HL-60 (cell line): ENCODE measurements at regions not wholly inside any gene's neighbourhood (a gene's known extent, or its start where the extent isn't known, plus 50 kb on each side); places are given as distances from the start of the nearest gene placed in this dataset.

Experiments used
- DNase-seq, 2 experiments: peaks; one replicate each; pipeline ENCODE4 v3.0.0-alpha.2; 2010 to 2020; ENCODE audit warnings: low read depth in 1 of 2, low spot score in 1 of 2
- H3K27ac ChIP-seq: fragments of 250-450 bp; sonication (Bioruptor Pico); replicated peaks from 2 replicates; pipeline ENCODE4 v1.5.1; 2020; ENCODE audit warnings: mild to moderate bottlenecking, moderate library complexity
- H3K27me3 ChIP-seq: fragments of 250-450 bp; sonication (Bioruptor Pico); 2 replicates; pipeline ENCODE4 v1.5.1; 2021; ENCODE audit warnings: mild to moderate bottlenecking, moderate library complexity; ENCODE audit not compliant: insufficient read depth, poor library complexity, severe bottlenecking
- H3K4me3 ChIP-seq: replicated peaks from 2 replicates; pipeline ENCODE4 v1.5.1; 2011; ENCODE audit warnings: mild to moderate bottlenecking, control low read depth, low read length; ENCODE audit not compliant: insufficient read depth
- CTCF ChIP-seq: IDR thresholded peaks from one replicate; pipeline ENCODE4 v1.5.1; 2011; ENCODE audit warnings: low read length, control low read depth, inconsistent platforms; ENCODE audit not compliant: insufficient read depth
- GABPA ChIP-seq: IDR thresholded peaks from 2 replicates; pipeline ENCODE4 v1.6.1; 2012; ENCODE audit warnings: low read depth
- POLR2AphosphoS5 ChIP-seq: IDR thresholded peaks from 2 replicates; pipeline ENCODE4 v1.6.1; 2012; ENCODE audit warnings: low read depth
- REST ChIP-seq: IDR thresholded peaks from 2 replicates; pipeline ENCODE4 v1.6.1; 2012; ENCODE audit warnings: low read depth; ENCODE audit not compliant: insufficient replicate concordance
- SPI1 ChIP-seq: IDR thresholded peaks from 2 replicates; pipeline ENCODE4 v1.6.1; 2012; ENCODE audit warnings: low read depth, mild to moderate bottlenecking, borderline replicate concordance

GRCh38 chr5:67416133-67416937 lies 219.7 kb upstream of the CD180 start:
- no peak overlapping the region for H3K4me3 ChIP-seq
- TF ChIP-seq SPI1 (no peak), POLR2AphosphoS5 (no peak), CTCF (no peak), GABPA (no peak), REST (no peak)
- H3K27ac ChIP-seq = no peak overlapping the region
- DNase-seq = no peak
- no peaks in the 10 kb centered on the region for H3K27me3 ChIP-seq

GRCh38 chr5:67414712-67415111 lies 218.1 kb upstream of the CD180 start:
- TF ChIP-seq POLR2AphosphoS5 (no peak), REST (no peak), SPI1 (no peak), CTCF (no peak), GABPA (no peak)
- Histone ChIP-seq H3K27ac (no peak overlapping the region), H3K27me3 (no peaks in the 10 kb centered on the region), H3K4me3 (no peak overlapping the region)
- DNase-seq = no peak

GRCh38 chr5:67413721-67414120 lies 217.1 kb upstream of the CD180 start:
- DNase-seq = no peak
- Histone ChIP-seq H3K27ac (no peak overlapping the region), H3K4me3 (no peak overlapping the region), H3K27me3 (no peaks in the 10 kb centered on the region)
- TF ChIP-seq GABPA (no peak), REST (no peak), POLR2AphosphoS5 (no peak), SPI1 (no peak), CTCF (no peak)
